A673 (cell line): ENCODE measurements at regions not wholly inside any gene's neighbourhood (a gene's known extent, or its start where the extent isn't known, plus 50 kb on each side); places are given as distances from the start of the nearest gene placed in this dataset.

Experiments
- EZH2 ChIP-seq: fragments of 200-600 bp; sonication (generic); IDR thresholded peaks from 2 replicates; pipeline ENCODE4 v1.6.1; 2017; ENCODE audit warnings: borderline replicate concordance, low read depth, mild to moderate bottlenecking, mixed read lengths, antibody characterized with exemption, low read length; ENCODE audit not compliant: poor library complexity, severe bottlenecking
- TF ChIP-seq, protein P1 (sequence below): fragments of 300-800, 200-600 bp; sonication (generic); conservative IDR thresholded peaks from 2 replicates; pipeline ENCODE4 v1.5.1; 2017; ENCODE audit warnings: low read depth, mild to moderate bottlenecking, antibody characterized with exemption, low read length, moderate library complexity, mixed read lengths

- TF ChIP-seq, protein P1, sequence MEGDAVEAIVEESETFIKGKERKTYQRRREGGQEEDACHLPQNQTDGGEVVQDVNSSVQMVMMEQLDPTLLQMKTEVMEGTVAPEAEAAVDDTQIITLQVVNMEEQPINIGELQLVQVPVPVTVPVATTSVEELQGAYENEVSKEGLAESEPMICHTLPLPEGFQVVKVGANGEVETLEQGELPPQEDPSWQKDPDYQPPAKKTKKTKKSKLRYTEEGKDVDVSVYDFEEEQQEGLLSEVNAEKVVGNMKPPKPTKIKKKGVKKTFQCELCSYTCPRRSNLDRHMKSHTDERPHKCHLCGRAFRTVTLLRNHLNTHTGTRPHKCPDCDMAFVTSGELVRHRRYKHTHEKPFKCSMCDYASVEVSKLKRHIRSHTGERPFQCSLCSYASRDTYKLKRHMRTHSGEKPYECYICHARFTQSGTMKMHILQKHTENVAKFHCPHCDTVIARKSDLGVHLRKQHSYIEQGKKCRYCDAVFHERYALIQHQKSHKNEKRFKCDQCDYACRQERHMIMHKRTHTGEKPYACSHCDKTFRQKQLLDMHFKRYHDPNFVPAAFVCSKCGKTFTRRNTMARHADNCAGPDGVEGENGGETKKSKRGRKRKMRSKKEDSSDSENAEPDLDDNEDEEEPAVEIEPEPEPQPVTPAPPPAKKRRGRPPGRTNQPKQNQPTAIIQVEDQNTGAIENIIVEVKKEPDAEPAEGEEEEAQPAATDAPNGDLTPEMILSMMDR, result no peak
- no peak for TF ChIP-seq EZH2
These were observed 76.3 kb upstream of the ARHGAP36 start for GRCh38 chrX:130981836-130982235.
